ENCODE measurements at regions not wholly inside any gene's neighbourhood (a gene's known extent, or its start where the extent isn't known, plus 50 kb on each side); places are given as distances from the start of the nearest gene placed in this dataset.

DNA sequence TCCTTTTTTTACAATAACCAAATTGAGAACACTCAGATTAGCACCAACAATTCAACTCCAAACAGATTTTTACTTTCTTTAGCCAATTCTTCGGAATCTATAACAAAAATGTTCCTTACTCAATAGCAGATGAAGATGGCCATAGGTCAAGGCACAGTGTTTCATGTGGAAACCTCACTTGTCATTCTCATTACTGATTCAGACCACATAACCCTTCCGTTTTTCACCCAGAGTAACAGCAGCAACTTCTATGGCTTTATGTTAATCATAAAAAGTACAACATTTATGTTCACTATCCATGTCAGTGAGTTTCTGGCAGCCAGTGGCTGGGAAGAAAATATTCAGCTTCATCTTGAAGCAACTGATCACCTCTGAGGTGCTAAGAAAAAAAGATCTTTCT, 358.3 kb upstream of the TECRL start:
- Histone ChIP-seq H3K4me3 (ENCODE audit: low read length) (no peak overlapping the region), H3K9me3 (ENCODE audit: insufficient read depth, low read length) (no peaks in the 10 kb centered on the region), H3K36me3 (replicated peaks; ENCODE audit: low read depth, low read length) (no peaks in the 10 kb centered on the region), H3K27ac (ENCODE audit: low read length) (no peak overlapping the region), H2AFZ (ENCODE audit: low read depth, low read length) (no peak overlapping the region), H3K79me2 (ENCODE audit: low read length) (no peaks in the 10 kb centered on the region), H3K27me3 (ENCODE audit: low read depth, low read length) (no peaks in the 10 kb centered on the region), H3K9ac (ENCODE audit: low read length) (no peak overlapping the region), H3K4me1 (ENCODE audit: low read length) (no peaks in the 10 kb centered on the region), H3K4me2 (ENCODE audit: low read length) (no peak overlapping the region), H4K20me1 (ENCODE audit: insufficient read depth, low read length) (no peaks in the 10 kb centered on the region)
- TF ChIP-seq, protein P1, sequence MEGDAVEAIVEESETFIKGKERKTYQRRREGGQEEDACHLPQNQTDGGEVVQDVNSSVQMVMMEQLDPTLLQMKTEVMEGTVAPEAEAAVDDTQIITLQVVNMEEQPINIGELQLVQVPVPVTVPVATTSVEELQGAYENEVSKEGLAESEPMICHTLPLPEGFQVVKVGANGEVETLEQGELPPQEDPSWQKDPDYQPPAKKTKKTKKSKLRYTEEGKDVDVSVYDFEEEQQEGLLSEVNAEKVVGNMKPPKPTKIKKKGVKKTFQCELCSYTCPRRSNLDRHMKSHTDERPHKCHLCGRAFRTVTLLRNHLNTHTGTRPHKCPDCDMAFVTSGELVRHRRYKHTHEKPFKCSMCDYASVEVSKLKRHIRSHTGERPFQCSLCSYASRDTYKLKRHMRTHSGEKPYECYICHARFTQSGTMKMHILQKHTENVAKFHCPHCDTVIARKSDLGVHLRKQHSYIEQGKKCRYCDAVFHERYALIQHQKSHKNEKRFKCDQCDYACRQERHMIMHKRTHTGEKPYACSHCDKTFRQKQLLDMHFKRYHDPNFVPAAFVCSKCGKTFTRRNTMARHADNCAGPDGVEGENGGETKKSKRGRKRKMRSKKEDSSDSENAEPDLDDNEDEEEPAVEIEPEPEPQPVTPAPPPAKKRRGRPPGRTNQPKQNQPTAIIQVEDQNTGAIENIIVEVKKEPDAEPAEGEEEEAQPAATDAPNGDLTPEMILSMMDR (IDR thresholded peaks at IDR 0.05; ENCODE audit: low read depth, low read length): no peak
- TF ChIP-seq EZH2phosphoT487 (IDR thresholded peaks at IDR 0.05; ENCODE audit: low read depth): no peak

DNA sequence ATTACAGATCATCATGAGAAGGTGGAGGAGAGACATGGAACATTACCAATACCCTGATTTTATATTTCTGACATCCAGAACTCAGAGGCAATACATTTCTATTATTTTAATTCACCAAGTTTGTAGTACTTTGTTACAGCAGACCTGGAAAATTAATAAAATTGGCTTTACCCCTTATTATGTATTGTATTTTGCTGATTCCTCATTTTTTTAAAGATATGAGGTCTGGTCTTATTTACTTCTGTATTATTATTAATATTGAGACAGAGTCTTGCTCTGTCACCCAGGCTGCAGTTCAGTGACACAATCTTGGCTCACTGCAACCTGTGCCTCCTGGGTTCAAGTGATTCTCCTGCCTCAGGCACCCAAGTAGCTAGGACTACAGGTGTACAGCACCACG, 357.3 kb upstream of the TECRL start:
- no peak overlapping the region for H3K27ac ChIP-seq (ENCODE audit: low read length)
- H2AFZ ChIP-seq (ENCODE audit: low read depth, low read length): no peak overlapping the region
- H3K4me2 ChIP-seq (ENCODE audit: low read length): no peak overlapping the region
- no peaks in the 10 kb centered on the region for H3K79me2 ChIP-seq (ENCODE audit: low read length)
- no peaks in the 10 kb centered on the region for H3K9me3 ChIP-seq (ENCODE audit: insufficient read depth, low read length)
- H3K27me3 ChIP-seq (ENCODE audit: low read depth, low read length): no peaks in the 10 kb centered on the region
- H3K4me1 ChIP-seq (ENCODE audit: low read length): no peaks in the 10 kb centered on the region
- H3K4me3 ChIP-seq (ENCODE audit: low read length): no peak overlapping the region
- no peak overlapping the region for H3K9ac ChIP-seq (ENCODE audit: low read length)
- TF ChIP-seq EZH2phosphoT487 (IDR thresholded peaks at IDR 0.05; ENCODE audit: low read depth): no peak
- TF ChIP-seq, protein P1 (IDR thresholded peaks at IDR 0.05; ENCODE audit: low read depth, low read length): no peak
- H3K36me3 ChIP-seq (replicated peaks; ENCODE audit: low read depth, low read length): no peaks in the 10 kb centered on the region
- H4K20me1 ChIP-seq (ENCODE audit: insufficient read depth, low read length): no peaks in the 10 kb centered on the region

DNA sequence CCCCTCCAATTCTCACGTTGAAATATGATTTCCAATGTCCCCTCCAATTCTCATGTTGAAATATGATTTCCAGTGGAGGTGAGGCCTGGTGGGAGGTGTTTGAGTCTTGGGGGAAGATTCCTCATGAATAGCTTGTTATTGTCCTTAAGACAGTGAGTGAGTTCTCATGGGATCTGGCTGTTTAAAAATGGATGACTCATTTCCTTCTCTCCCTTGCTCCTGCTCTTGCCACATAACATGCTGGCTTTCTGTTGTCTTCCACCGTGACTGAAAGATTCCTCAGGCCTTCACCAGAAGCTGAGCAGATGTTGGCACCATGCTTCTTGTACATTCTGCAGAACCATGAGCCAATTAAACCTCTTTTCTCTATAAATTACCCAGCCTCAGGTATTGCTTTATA, 346.8 kb upstream of the TECRL start:
- Histone ChIP-seq H3K9ac (ENCODE audit: low read length) (no peak overlapping the region), H3K4me3 (ENCODE audit: low read length) (no peak overlapping the region), H3K79me2 (ENCODE audit: low read length) (no peaks in the 10 kb centered on the region), H3K27me3 (ENCODE audit: low read depth, low read length) (no peaks in the 10 kb centered on the region), H3K36me3 (replicated peaks; ENCODE audit: low read depth, low read length) (no peaks in the 10 kb centered on the region), H2AFZ (ENCODE audit: low read depth, low read length) (no peak overlapping the region), H4K20me1 (ENCODE audit: insufficient read depth, low read length) (no peaks in the 10 kb centered on the region), H3K4me2 (ENCODE audit: low read length) (no peak overlapping the region), H3K27ac (ENCODE audit: low read length) (no peak overlapping the region), H3K9me3 (ENCODE audit: insufficient read depth, low read length) (no peaks in the 10 kb centered on the region), H3K4me1 (ENCODE audit: low read length) (no peaks in the 10 kb centered on the region)
- TF ChIP-seq, protein P1 (IDR thresholded peaks at IDR 0.05; ENCODE audit: low read depth, low read length): no peak
- TF ChIP-seq EZH2phosphoT487 (IDR thresholded peaks at IDR 0.05; ENCODE audit: low read depth): no peak

DNA sequence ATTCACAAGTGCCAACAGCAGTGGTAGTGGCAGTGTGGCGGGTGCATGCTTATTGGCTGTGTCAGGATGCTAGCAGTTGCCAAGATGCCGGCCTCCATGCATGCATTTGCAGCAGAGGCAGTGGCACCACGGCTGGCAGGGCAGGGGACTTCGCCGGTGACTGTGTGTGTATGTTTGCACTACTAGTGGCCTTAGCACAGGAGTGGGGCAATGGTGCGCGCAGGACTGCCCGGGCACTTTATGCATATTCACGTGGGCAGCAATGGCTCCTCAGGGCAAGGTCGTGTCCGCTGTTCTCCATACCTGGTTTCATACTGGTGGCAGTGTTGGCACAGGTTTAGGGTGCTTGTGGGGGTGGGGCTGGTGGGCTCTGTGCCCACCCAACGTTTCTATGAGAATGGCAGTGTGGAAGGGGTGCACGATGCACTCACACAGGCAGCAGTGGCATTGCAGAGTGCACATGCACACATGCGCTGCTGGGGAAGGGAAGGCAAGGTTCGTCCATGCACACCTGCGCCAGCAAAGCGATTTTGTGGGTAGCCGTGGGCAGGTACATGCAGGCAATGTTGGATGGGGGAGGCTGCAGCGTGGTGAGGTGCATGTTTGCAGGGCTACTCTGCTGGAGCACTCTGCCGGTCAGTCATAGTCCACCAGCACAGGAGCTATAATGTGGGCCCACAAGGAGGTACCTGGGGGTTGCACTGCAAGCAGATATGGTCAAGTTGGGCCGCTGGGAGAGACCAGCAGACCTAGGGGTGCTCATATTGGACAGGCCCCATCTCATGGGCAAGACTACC, 338.9 kb upstream of the TECRL start:
- H3K27me3 ChIP-seq (ENCODE audit: low read depth, low read length): no peaks in the 10 kb centered on the region
- H3K27ac ChIP-seq (ENCODE audit: low read length): no peak overlapping the region
- no peak overlapping the region for H3K4me2 ChIP-seq (ENCODE audit: low read length)
- no peaks in the 10 kb centered on the region for H3K4me1 ChIP-seq (ENCODE audit: low read length)
- no peaks in the 10 kb centered on the region for H3K36me3 ChIP-seq (replicated peaks; ENCODE audit: low read depth, low read length)
- H4K20me1 ChIP-seq (ENCODE audit: insufficient read depth, low read length): no peaks in the 10 kb centered on the region
- H3K9ac ChIP-seq (ENCODE audit: low read length): no peak overlapping the region
- TF ChIP-seq EZH2phosphoT487 (IDR thresholded peaks at IDR 0.05; ENCODE audit: low read depth): no peak
- H3K4me3 ChIP-seq (ENCODE audit: low read length): no peak overlapping the region
- H2AFZ ChIP-seq (ENCODE audit: low read depth, low read length): no peak overlapping the region
- H3K9me3 ChIP-seq (ENCODE audit: insufficient read depth, low read length): no peaks in the 10 kb centered on the region
- no peaks in the 10 kb centered on the region for H3K79me2 ChIP-seq (ENCODE audit: low read length)
